GM19043 (cell line): ENCODE measurements at regions not wholly inside any gene's neighbourhood (a gene's known extent, or its start where the extent isn't known, plus 50 kb on each side); places are given as distances from the start of the nearest gene placed in this dataset.

Experiments
- ATAC-seq: cut with Tn5 transposase; IDR thresholded peaks from one replicate; pipeline ENCODE4 v1.9.1; 2021; ENCODE audit warnings: low read depth; ENCODE audit not compliant: unreplicated experiment

GRCh38 chr11:107222431-107222830, 204.2 kb upstream of the GUCY1A2 start:
- no peak for ATAC-seq

GRCh38 chr11:107221748-107222285, 203.5 kb upstream of the GUCY1A2 start:
- no peak for ATAC-seq

GRCh38 chr11:107218123-107219013, 200.1 kb upstream of the GUCY1A2 start:
- no peak for ATAC-seq

- no peak for ATAC-seq
Observed at GRCh38 chr11:107217444-107217843, 199.2 kb upstream of the GUCY1A2 start.

GRCh38 chr11:107215010-107215409, 196.7 kb upstream of the GUCY1A2 start:
- no peak for ATAC-seq

- ATAC-seq: no peak
Observed at GRCh38 chr11:107203656-107204055, 185.4 kb upstream of the GUCY1A2 start.

GRCh38 chr11:107202241-107202640, 184.0 kb upstream of the GUCY1A2 start:
- ATAC-seq: no peak

- ATAC-seq: no peak
Observed at GRCh38 chr11:107198490-107199007, 180.3 kb upstream of the GUCY1A2 start.

- ATAC-seq: no peak
Observed at GRCh38 chr11:107197932-107198331, 179.7 kb upstream of the GUCY1A2 start.

- ATAC-seq: no peak
Observed at GRCh38 chr11:107196732-107197131, 178.5 kb upstream of the GUCY1A2 start.

- no peak for ATAC-seq
Observed at GRCh38 chr11:107184986-107185385, 166.7 kb upstream of the GUCY1A2 start.

GRCh38 chr11:107183953-107184352, 165.7 kb upstream of the GUCY1A2 start:
- ATAC-seq: no peak

- no peak for ATAC-seq
Observed at GRCh38 chr11:107182978-107183377, 164.7 kb upstream of the GUCY1A2 start.

GRCh38 chr11:107180236-107180635, 162.0 kb upstream of the GUCY1A2 start:
- ATAC-seq: no peak

- no peak for ATAC-seq
Observed at GRCh38 chr11:107179829-107180228, 161.6 kb upstream of the GUCY1A2 start.

GRCh38 chr11:107177106-107177477, 158.8 kb upstream of the GUCY1A2 start:
- no peak for ATAC-seq

- ATAC-seq: no peak
Observed at GRCh38 chr11:107176148-107177105, 158.2 kb upstream of the GUCY1A2 start.

GRCh38 chr11:107174856-107175255, 156.6 kb upstream of the GUCY1A2 start:
- no peak for ATAC-seq

GRCh38 chr11:107172996-107173395, 154.7 kb upstream of the GUCY1A2 start:
- no peak for ATAC-seq

GRCh38 chr11:107157809-107158187, 139.5 kb upstream of the GUCY1A2 start:
- ATAC-seq: no peak
